CD14-positive monocyte (primary cell): ENCODE measurements at regions not wholly inside any gene's neighbourhood (a gene's known extent, or its start where the extent isn't known, plus 50 kb on each side); places are given as distances from the start of the nearest gene placed in this dataset.

Experiments
- DNase-seq, 3 donors: peaks; one replicate each; pipeline ENCODE4 v3.0.0-alpha.2; 2011 to 2022
- H2AFZ ChIP-seq: 2 replicates; pipeline ENCODE4 v1.6.0; 2012; ENCODE audit warnings: mild to moderate bottlenecking, low read depth, low read length, inconsistent platforms; ENCODE audit not compliant: insufficient read depth, poor library complexity, severe bottlenecking
- H3K27ac ChIP-seq, 2 donors: 1 replicate in 1 of 2; 2 replicates in 1 of 2; pipeline ENCODE4 v1.5.1; 2012 to 2013; ENCODE audit warnings: low read length in 2 of 2, control low read depth in 1 of 2, inconsistent platforms in 1 of 2, low read depth in 1 of 2, mild to moderate bottlenecking in 1 of 2
- H3K27me3 ChIP-seq, 2 donors: one replicate each; pipeline versions ENCODE4 v1.6.0 to v1.6.1; 2011 to 2013; ENCODE audit warnings: low read length in 2 of 2; ENCODE audit not compliant: control insufficient read depth in 2 of 2, insufficient read depth in 2 of 2
- H3K36me3 ChIP-seq, 2 donors: replicated peaks in 1 of 2; 1 replicate in 1 of 2; 2 replicates in 1 of 2; pipeline versions ENCODE4 v1.5.1 to v1.6.1; 2012 to 2013; ENCODE audit warnings: low read length in 2 of 2, control low read depth in 1 of 2, inconsistent platforms in 1 of 2, mild to moderate bottlenecking in 1 of 2; ENCODE audit not compliant: insufficient read depth in 2 of 2, control insufficient read depth in 1 of 2
- H3K4me1 ChIP-seq, 2 donors: 1 replicate in 1 of 2; 2 replicates in 1 of 2; pipeline versions ENCODE4 v1.5.1 to v1.6.1; 2012 to 2013; ENCODE audit warnings: low read length in 2 of 2, control low read depth in 1 of 2, inconsistent platforms in 1 of 2, mild to moderate bottlenecking in 1 of 2, moderate library complexity in 1 of 2; ENCODE audit not compliant: insufficient read depth in 2 of 2, control insufficient read depth in 1 of 2
- H3K4me2 ChIP-seq: replicated peaks from 2 replicates; pipeline ENCODE3; 2012; ENCODE audit warnings: low read length, moderate library complexity, mild to moderate bottlenecking; ENCODE audit not compliant: poor library complexity, severe bottlenecking; ENCODE audit errors: extremely low read depth
- H3K4me3 ChIP-seq, 3 experiments: fragments of 200-600 bp in 1 of 3; sonication (generic) in 1 of 3; replicated peaks in 1 of 3; 1 replicate in 2 of 3; 2 replicates in 1 of 3; pipeline ENCODE4 v1.5.1; 2011 to 2013; ENCODE audit warnings: low read length in 3 of 3, mild to moderate bottlenecking in 3 of 3, control low read depth in 2 of 3, low read depth in 2 of 3, inconsistent platforms in 1 of 3, moderate library complexity in 1 of 3
- H3K79me2 ChIP-seq: 2 replicates; pipeline ENCODE4 v1.6.0; 2012; ENCODE audit warnings: mild to moderate bottlenecking, control low read depth, inconsistent platforms, low read length, moderate library complexity; ENCODE audit not compliant: insufficient read depth
- H3K9ac ChIP-seq: 2 replicates; pipeline ENCODE4 v1.6.0; 2017; ENCODE audit warnings: low read length, mild to moderate bottlenecking; ENCODE audit not compliant: insufficient read depth, poor library complexity, severe bottlenecking
- H3K9me3 ChIP-seq, 2 donors: replicated peaks in 1 of 2; 1 replicate in 1 of 2; 2 replicates in 1 of 2; pipeline versions ENCODE4 v1.5.1 to v1.6.1; 2012 to 2013; ENCODE audit warnings: low read length in 2 of 2, control low read depth in 1 of 2; ENCODE audit not compliant: control insufficient read depth in 1 of 2, insufficient read depth in 1 of 2
- H4K20me1 ChIP-seq: 2 replicates; pipeline ENCODE4 v1.6.0; 2012; ENCODE audit warnings: mild to moderate bottlenecking, low read length, control low read depth, moderate library complexity; ENCODE audit not compliant: insufficient read depth
- H3K27ac Mint-ChIP-seq, 7 donors: one replicate each; pipeline ENCODE4 v1.8.0; 2020; ENCODE audit warnings: mild to moderate bottlenecking in 7 of 7, mixed read lengths in 7 of 7, moderate library complexity in 6 of 7, inconsistent platforms in 2 of 7
- H3K27me3 Mint-ChIP-seq, 3 donors: one replicate each; pipeline ENCODE4 v1.8.0; 2021 to 2022; ENCODE audit warnings: low read depth in 3 of 3, mild to moderate bottlenecking in 3 of 3, mixed read lengths in 3 of 3, moderate library complexity in 3 of 3, inconsistent platforms in 1 of 3
- H3K36me3 Mint-ChIP-seq, 2 donors: one replicate each; pipeline ENCODE4 v1.8.0; 2020; ENCODE audit warnings: mixed read lengths in 2 of 2, inconsistent platforms in 1 of 2, mild to moderate bottlenecking in 1 of 2
- H3K4me1 Mint-ChIP-seq: one replicate; pipeline ENCODE4 v1.8.0; 2020; ENCODE audit warnings: mild to moderate bottlenecking, mixed read lengths
- H3K4me3 Mint-ChIP-seq, 2 donors: one replicate each; pipeline ENCODE4 v1.8.0; 2020; ENCODE audit warnings: mild to moderate bottlenecking in 2 of 2, mixed read lengths in 2 of 2, moderate library complexity in 1 of 2
- H3K9me3 Mint-ChIP-seq, 7 donors: one replicate each; pipeline ENCODE4 v1.8.0; 2020 to 2022; ENCODE audit warnings: mixed read lengths in 7 of 7, mild to moderate bottlenecking in 6 of 7, moderate library complexity in 6 of 7, inconsistent platforms in 2 of 7
- CTCF ChIP-seq: fragments of 200-600 bp; IDR thresholded peaks from one replicate; pipeline ENCODE4 v1.8.0; 2022; ENCODE audit warnings: antibody characterized with exemption, mild to moderate bottlenecking
- WGBS: methylation state at CpG from one replicate; pipeline ENCODE4 v1.1.5; 2013; ENCODE audit warnings: missing lambda C conversion rate; ENCODE audit not compliant: insufficient coverage; 5-methylcytosine and 5-hydroxymethylcytosine counted together
- intact Hi-C, 2 donors: fragments of 100-400 bp; cut with micrococcal nuclease; formaldehyde crosslinking; loops; one replicate each; pipeline versions ENCODE4 v1.15.0 to v1.15.1; 2023

- Histone ChIP-seq H3K9ac (no peak overlapping the region), H3K4me2 (no peak overlapping the region), H3K36me3 (no peaks in the 10 kb centered on the region), H3K27ac (no peak overlapping the region), H2AFZ (no peak overlapping the region), H3K9me3 (no peaks in the 10 kb centered on the region), H3K27me3 (no peaks in the 10 kb centered on the region), H3K4me1 (no peaks in the 10 kb centered on the region), H3K79me2 (no peaks in the 10 kb centered on the region), H3K4me3 (no peak overlapping the region), H4K20me1 (no peaks in the 10 kb centered on the region)
- no peak for TF ChIP-seq CTCF
- Mint-ChIP-seq H3K27ac (no peak overlapping the region), H3K27me3 (no peaks in the 10 kb centered on the region), H3K4me3 (no peak overlapping the region), H3K4me1 (no peaks in the 10 kb centered on the region), H3K36me3 (no peaks in the 10 kb centered on the region), H3K9me3 (peaks cover 0 to 6% (median 0%) of the 10 kb centered on the region in 7 donors)
- no peak for DNase-seq
- WGBS: 25% methylated on average over 2 of the region's 2 CpGs
- intact Hi-C loops: no loop called here
These were observed 1243.1 kb upstream of the NXPH2 start for GRCh38 chr2:140023291-140023690.

GRCh38 chr2:140018541-140018940, 1238.4 kb upstream of the NXPH2 start:
- no peak overlapping the region for H3K4me3 Mint-ChIP-seq
- Histone ChIP-seq H3K4me2 (no peak overlapping the region), H2AFZ (no peak overlapping the region), H3K79me2 (no peaks in the 10 kb centered on the region), H3K9me3 (no peaks in the 10 kb centered on the region), H3K36me3 (no peaks in the 10 kb centered on the region), H3K4me1 (no peaks in the 10 kb centered on the region), H3K9ac (no peak overlapping the region), H3K27ac (no peak overlapping the region), H4K20me1 (no peaks in the 10 kb centered on the region), H3K27me3 (no peaks in the 10 kb centered on the region), H3K4me3 (no peak overlapping the region)
- TF ChIP-seq CTCF: no peak
- WGBS: no CpG with 5 or more reads among the region's 2 CpGs
- intact Hi-C loops: no loop called here
- H3K4me1 Mint-ChIP-seq: no peaks in the 10 kb centered on the region
- H3K27me3 Mint-ChIP-seq: no peaks in the 10 kb centered on the region
- DNase-seq: no peak
- no peaks in the 10 kb centered on the region for H3K36me3 Mint-ChIP-seq
- H3K9me3 Mint-ChIP-seq: peaks cover 0 to 3% (median 0%) of the 10 kb centered on the region in 7 donors
- H3K27ac Mint-ChIP-seq: no peak overlapping the region
